Activated naive CD4-positive, alpha-beta T cell treated with anti-CD3 and anti-CD28 coated beads, Interleukin-2, amount 10 ng/mL, durations not matched to agents 7 days and 5 days (primary cell): ENCODE measurements at regions not wholly inside any gene's neighbourhood (a gene's known extent, or its start where the extent isn't known, plus 50 kb on each side); places are given as distances from the start of the nearest gene placed in this dataset.

ENCODE experiments used
- CTCF ChIA-PET: fragments of 350-600 bp; sonication (Branson Sonifier 250); formaldehyde crosslinking; loops from one replicate; lab custom pipeline; 2021; ENCODE audit warnings: antibody characterized with exemption; lab: Charles Lee
- DNase-seq: peaks from one replicate; pipeline ENCODE4 v3.0.0-alpha.2; 2020
- H3K27ac Mint-ChIP-seq: one replicate; pipeline ENCODE4 v1.8.0; 2021; ENCODE audit warnings: mild to moderate bottlenecking, moderate library complexity, mixed read lengths
- H3K27me3 Mint-ChIP-seq: one replicate; pipeline ENCODE4 v1.8.0; 2021; ENCODE audit warnings: mild to moderate bottlenecking, mixed read lengths
- H3K36me3 Mint-ChIP-seq: one replicate; pipeline ENCODE4 v1.8.0; 2021; ENCODE audit warnings: mixed read lengths
- H3K4me1 Mint-ChIP-seq: one replicate; pipeline ENCODE4 v1.8.0; 2021; ENCODE audit warnings: mixed read lengths
- H3K4me3 Mint-ChIP-seq: one replicate; pipeline ENCODE4 v1.8.0; 2021; ENCODE audit warnings: mild to moderate bottlenecking, moderate library complexity, mixed read lengths
- H3K9me3 Mint-ChIP-seq: one replicate; pipeline ENCODE4 v1.8.0; 2021; ENCODE audit warnings: mixed read lengths

DNA sequence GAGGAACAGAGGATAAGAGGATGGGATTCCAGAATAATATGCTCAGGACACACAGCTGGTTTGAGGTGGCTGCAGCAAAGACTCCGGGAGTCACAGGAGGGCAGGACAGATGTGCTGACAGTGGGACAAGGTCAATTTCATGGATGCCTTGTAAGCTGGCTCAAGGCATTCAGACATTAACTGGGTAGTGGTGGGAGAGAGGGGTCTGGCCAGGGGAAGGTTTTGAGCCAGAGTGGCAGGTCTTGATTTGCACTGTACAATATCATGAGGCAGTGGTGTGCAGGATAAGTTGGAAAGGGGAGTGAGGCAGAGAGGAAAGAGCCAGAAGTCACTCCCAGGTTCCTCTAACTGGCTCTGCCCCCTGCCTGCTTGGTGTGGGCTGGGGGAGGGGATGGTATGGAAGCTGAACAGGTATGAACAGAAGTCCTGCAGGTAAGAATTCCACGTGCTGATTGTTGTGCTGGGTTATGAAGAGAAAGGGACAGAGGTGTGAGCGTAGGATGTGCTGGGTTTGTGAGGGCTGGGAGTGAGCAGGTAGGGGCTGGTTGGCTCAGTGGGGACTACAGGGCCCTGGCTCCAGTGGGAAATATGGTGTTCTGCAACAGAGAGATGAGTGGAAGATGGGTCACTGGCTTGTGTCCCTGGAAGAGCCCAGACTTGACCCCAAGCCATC is 141.7 kb upstream of the COPS8 start:
- no peak overlapping the region for H3K27ac Mint-ChIP-seq
- no peak overlapping the region for H3K4me3 Mint-ChIP-seq
- no peak for DNase-seq
- peaks cover 3% of the 10 kb centered on the region for H3K27me3 Mint-ChIP-seq
- H3K9me3 Mint-ChIP-seq = no peaks in the 10 kb centered on the region
- H3K4me1 Mint-ChIP-seq = no peaks in the 10 kb centered on the region
- CTCF ChIA-PET = no interaction called here
- H3K36me3 Mint-ChIP-seq = no peaks in the 10 kb centered on the region

DNA sequence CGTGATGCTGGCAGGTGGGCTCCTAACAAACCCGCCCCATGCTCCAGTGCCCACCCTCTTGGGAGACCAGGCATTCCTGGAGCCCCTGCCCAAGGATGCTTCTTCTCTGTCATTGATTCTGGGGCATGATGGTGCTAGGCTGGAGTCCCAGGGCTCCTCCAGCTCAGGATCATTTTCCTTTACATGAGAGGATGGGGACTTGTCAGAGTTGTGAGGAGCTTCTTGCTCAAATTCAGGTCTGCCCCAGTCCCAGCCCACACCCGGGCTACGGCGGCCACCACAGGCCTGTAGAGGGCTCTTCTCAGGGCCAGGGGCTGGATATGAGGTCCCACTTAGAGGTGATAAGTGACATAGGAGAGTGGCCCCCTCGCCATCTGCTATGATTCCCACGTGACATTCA is 141.1 kb upstream of the COPS8 start:
- no peak overlapping the region for H3K4me3 Mint-ChIP-seq
- CTCF ChIA-PET = no interaction called here

DNA sequence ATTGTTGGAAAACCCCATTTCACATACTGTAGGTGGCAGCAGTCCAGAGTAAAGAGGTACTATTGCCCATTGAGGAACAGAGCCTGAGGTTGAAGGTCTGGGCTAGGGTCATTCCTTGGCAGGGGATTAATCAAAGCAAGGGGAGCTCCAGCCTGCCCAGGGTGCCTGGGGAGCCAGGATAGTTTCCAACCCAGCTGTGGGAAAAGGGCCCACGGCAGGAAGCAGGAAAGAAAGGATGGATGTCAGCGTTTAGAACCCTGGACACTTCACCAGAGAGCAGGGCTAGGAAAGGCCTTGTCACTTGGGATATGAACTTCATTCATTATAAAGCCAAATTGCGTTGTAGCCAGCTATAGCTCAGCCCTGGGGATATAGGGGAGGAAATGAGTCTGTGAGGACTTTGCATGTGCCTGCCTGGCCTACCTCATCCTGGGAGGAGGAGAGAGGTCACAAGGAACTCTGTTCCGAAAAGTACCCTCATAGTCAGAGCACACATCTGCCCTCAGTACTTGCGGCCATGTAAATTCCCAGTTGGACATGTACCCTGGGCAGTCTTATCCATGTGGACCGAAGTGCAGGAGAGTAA is 140.2 kb upstream of the COPS8 start:
- no peaks in the 10 kb centered on the region for H3K9me3 Mint-ChIP-seq
- no peaks in the 10 kb centered on the region for H3K4me1 Mint-ChIP-seq
- no peaks in the 10 kb centered on the region for H3K36me3 Mint-ChIP-seq
- H3K4me3 Mint-ChIP-seq = no peak overlapping the region
- DNase-seq = no peak
- peaks cover 3% of the 10 kb centered on the region for H3K27me3 Mint-ChIP-seq
- H3K27ac Mint-ChIP-seq = no peak overlapping the region
- CTCF ChIA-PET = no interaction called here

More for the DNA sequence above, 141.1 kb upstream of the COPS8 start:
- Mint-ChIP-seq H3K27ac (no peak overlapping the region), H3K36me3 (no peaks in the 10 kb centered on the region), H3K9me3 (no peaks in the 10 kb centered on the region), H3K27me3 (peaks cover 3% of the 10 kb centered on the region), H3K4me1 (no peaks in the 10 kb centered on the region)
- no peak for DNase-seq

DNA sequence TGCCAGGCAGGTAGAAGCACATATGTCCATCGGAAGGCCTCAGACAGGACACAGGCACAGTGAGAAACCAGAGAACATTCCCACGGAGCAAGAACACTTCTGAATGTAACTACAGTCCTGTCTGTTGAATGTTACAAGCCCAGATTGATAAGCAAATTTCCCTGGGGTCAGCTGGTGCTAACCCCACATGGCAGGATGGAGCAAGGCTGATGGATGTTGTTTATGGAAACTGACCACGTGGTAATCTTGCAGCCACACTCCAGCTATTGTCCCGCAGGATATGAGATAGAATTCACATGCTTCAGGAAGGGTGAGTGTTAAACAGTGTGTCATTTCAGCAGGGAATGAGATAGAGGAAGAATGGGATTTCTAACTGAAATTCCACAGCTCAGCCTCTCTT is 138.8 kb upstream of the COPS8 start:
- H3K4me3 Mint-ChIP-seq = no peak overlapping the region
- no peak overlapping the region for H3K27ac Mint-ChIP-seq
- no peaks in the 10 kb centered on the region for H3K4me1 Mint-ChIP-seq
- peaks cover 3% of the 10 kb centered on the region for H3K9me3 Mint-ChIP-seq
- DNase-seq = no peak
- CTCF ChIA-PET = no interaction called here
- H3K36me3 Mint-ChIP-seq = no peaks in the 10 kb centered on the region
- H3K27me3 Mint-ChIP-seq = peaks cover 3% of the 10 kb centered on the region

DNA sequence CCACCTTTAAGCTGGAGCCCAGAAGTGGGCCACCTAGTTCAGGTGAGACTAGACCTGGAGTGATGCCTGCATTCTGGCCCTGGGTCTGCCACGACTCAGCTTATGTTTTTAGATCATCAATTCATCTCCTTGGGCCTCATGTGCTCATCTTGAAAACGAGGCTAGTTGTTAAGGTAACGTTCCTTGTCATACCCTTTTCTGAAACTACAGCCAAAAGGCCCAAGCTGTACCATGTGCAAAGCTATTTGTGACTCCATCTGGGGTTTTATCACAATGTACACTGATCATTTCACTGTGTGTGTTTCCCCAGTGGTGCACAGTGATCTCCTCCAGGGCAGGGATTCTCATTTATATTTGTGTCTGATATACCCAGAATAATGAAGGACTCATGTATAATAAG is 138.4 kb upstream of the COPS8 start:
- H3K27ac Mint-ChIP-seq = no peak overlapping the region
- CTCF ChIA-PET = no interaction called here
- no peaks in the 10 kb centered on the region for H3K36me3 Mint-ChIP-seq
- no peaks in the 10 kb centered on the region for H3K4me1 Mint-ChIP-seq
- DNase-seq = no peak
- H3K9me3 Mint-ChIP-seq = peaks cover 5% of the 10 kb centered on the region
- H3K27me3 Mint-ChIP-seq = peaks cover 3% of the 10 kb centered on the region
- no peak overlapping the region for H3K4me3 Mint-ChIP-seq

DNA sequence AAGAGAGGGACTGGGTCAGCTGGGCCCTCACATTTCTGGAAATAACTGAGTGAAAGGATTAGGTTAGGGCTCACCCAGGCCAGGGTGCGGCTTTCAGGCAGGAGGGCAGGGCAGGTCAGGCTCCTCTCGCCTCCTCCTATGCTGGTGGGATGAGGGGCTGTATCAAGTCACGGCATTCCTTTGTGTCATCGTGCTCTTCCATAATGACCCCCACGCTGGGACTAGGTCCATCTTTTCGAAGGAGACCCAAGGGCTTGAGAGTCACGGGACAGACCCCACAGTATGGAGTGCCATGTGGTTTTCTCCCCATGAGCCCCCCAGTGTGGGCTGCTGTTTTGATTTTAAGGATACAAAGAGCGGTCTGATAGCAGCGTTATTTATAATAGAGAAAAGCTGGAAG is 137.8 kb upstream of the COPS8 start:
- DNase-seq = no peak
- Mint-ChIP-seq H3K9me3 (peaks cover 5% of the 10 kb centered on the region), H3K27me3 (peaks cover 3% of the 10 kb centered on the region), H3K27ac (no peak overlapping the region), H3K36me3 (no peaks in the 10 kb centered on the region), H3K4me3 (no peak overlapping the region), H3K4me1 (no peaks in the 10 kb centered on the region)
- CTCF ChIA-PET = no interaction called here

DNA sequence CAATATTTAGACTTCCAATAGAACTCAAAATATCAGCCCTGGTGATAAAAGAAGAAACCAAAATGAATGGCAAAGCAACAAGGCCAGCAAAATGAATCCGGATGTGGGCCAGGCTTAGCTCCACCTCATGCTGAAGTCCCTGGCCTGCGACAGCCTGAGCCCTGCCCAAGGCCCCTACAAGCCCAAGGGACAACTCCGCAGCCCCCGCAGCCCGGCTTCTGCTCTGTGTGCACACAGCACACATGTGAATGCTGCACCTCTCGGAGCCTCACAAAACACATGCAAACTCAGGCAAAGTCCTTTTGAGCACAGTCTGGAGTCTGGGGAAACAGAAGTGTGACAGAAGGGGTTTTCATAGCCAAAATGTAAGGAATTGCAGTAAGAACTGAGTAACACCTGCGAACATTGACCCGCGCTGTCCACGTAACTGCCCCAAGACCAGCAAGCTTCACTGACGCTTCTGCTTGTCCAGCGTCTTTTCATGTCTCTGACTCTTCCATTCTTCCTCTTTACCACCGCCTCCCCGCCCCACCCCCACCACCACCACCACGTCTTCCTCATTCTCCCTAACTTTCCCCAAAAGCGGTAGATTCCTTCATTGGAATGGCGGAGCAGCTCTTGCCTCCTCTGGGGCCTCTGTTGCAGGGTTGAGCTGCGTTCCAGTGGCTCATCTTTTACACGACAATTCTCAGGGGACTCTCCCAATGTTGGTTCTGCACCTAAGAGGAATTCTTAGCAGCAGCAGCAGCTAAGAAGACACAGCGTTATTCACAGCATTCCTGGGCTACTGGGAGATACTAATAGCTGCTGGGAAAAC is 136.4 kb upstream of the COPS8 start:
- Mint-ChIP-seq H3K4me1 (no peaks in the 10 kb centered on the region), H3K9me3 (peaks cover 5% of the 10 kb centered on the region), H3K4me3 (no peak overlapping the region), H3K27me3 (peaks cover under 1% of the 10 kb centered on the region), H3K36me3 (no peaks in the 10 kb centered on the region), H3K27ac (no peak overlapping the region)
- DNase-seq = no peak
- CTCF ChIA-PET = no interaction called here

DNA sequence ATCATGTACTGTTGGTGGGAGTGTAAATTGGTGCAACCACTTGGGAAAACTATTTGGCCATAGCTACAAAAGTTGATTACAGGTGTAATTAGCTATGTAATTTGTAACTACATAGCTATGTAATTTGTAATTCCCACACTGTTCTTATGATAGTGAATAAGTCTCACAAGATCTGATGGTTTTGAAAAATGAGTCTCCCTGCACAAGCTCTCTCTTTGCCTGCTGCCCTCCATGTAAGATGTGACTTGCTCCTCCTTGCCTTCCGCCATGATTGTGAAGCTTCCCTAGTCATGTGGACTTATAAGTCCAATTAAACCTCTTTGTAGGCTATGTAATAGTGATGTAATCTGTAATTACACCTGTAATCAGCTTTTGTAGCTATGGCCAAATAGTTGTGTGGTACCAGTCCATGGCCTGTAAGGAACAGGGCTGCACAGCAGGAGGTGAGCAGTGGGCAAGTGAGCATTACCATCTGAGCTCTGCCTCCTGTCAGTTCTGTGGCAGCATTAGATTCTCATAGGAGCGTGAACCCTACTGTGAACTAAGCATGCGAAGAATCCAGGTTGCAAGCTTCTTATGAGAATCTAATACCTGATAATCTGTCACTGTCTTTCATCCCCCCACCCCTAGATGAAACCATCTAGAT is 133.7 kb upstream of the COPS8 start:
- Mint-ChIP-seq H3K27ac (no peak overlapping the region), H3K4me1 (peaks cover 6% of the 10 kb centered on the region), H3K4me3 (no peak overlapping the region), H3K36me3 (no peaks in the 10 kb centered on the region), H3K27me3 (peaks cover 24% of the 10 kb centered on the region), H3K9me3 (peaks cover 5% of the 10 kb centered on the region)
- DNase-seq = no peak
- CTCF ChIA-PET = no interaction called here

DNA sequence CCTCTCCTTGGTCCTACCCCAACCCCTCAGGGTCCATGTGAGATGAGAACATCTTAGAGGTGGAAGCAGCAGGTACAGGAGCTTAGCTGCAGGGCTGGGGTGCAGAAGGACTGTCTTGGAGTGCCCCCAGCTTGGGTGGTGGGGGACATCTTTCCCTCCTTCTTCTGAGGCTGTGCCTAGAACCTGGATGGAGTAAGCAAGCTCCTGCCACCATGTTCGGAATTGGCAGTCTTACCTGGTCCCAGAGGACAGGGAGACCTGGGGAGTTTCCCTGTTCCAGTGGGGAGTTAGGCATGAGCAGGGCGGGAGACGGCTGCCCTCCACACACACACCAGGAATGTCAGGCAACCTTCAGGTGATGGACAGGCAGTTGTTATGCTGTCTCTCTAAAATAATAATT is 131.0 kb upstream of the COPS8 start:
- peaks cover 28% of the 10 kb centered on the region for H3K27me3 Mint-ChIP-seq
- peaks cover 5% of the 10 kb centered on the region for H3K9me3 Mint-ChIP-seq
- CTCF ChIA-PET = no interaction called here

DNA sequence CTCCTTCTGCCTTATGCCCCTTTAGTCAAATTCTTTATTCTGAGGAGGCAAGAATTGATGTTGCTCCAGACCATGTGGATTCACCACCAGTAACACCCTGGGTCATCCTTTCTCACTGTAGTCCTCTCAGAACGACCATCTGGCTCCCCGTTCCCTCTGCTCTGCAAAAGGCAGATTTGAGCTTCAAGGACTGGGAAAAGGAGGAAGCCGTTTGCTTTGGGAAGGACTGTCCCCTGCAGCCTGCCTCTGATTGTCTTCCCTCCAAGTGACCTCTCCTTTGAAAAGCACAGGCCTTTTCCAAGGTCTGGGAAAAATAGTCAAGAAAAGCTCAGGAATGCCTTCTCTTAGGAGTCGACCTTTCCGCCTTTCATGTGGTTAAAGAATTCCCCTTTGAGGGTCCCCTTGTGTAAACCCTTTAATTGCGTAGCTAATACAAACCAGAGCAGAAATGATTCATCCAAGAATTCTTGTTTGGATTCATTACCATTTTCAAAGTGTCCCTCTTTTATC is 130.1 kb upstream of the COPS8 start:
- Mint-ChIP-seq H3K4me1 (peaks cover 6% of the 10 kb centered on the region), H3K9me3 (peaks cover 5% of the 10 kb centered on the region), H3K27ac (no peak overlapping the region), H3K4me3 (no peak overlapping the region), H3K36me3 (no peaks in the 10 kb centered on the region), H3K27me3 (peaks cover 31% of the 10 kb centered on the region)
- CTCF ChIA-PET = no interaction called here
- no peak for DNase-seq

More for the DNA sequence above, 131.0 kb upstream of the COPS8 start:
- Mint-ChIP-seq H3K4me3 (no peak overlapping the region), H3K27ac (no peak overlapping the region), H3K36me3 (no peaks in the 10 kb centered on the region), H3K4me1 (peaks cover 6% of the 10 kb centered on the region)
- DNase-seq = no peak

DNA sequence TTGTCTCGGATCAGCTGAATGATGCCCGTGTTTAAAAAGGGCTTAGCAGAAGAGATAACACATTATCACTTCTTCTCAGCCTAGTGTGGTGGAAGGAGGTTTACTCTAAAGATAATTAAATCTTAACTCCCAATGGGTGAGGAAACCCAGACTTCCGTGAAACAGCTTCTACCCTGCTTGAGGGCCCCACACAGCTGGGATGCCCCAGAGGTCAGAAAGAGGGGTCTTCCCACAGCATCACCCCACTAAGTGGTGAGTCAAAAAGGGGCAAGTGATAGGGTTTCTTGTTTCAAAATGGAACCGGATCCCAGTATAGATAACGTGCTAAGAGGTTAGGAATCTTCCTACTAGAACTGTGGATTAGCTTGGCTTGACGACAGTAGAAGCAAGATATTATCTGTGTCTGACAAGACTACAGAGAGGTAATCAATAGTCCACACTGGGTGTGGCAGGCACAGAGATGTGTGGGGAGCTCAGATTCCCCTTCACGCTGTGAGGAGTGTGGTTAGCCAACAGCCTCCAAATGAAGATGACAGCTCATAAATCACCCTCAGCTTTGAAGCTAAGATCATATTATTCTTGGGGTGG is 129.6 kb upstream of the COPS8 start:
- no peaks in the 10 kb centered on the region for H3K36me3 Mint-ChIP-seq
- H3K27me3 Mint-ChIP-seq = peaks cover 35% of the 10 kb centered on the region
- no peak for DNase-seq
- peaks cover 6% of the 10 kb centered on the region for H3K4me1 Mint-ChIP-seq
- H3K27ac Mint-ChIP-seq = no peak overlapping the region
- H3K9me3 Mint-ChIP-seq = peaks cover 5% of the 10 kb centered on the region
- no peak overlapping the region for H3K4me3 Mint-ChIP-seq
- CTCF ChIA-PET = no interaction called here

DNA sequence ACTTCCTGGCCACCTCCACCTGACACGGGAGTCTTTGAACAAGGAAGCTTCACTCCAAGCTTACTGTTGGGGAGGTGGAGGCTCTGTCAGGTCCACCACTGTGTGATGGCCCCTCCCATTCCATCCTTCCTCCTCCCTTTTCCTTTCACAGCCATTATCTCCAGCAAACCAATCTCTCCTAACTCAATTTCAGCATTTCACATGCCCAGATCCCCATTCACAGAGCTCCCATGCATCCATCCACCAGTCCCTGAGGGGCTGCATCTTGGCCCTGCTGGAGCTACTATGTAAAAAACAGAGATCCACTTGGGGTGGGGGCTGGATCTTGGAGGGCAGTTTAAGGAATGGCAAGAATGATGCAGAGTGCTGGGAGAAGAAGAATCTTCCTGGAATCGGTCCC is 129.0 kb upstream of the COPS8 start:
- Mint-ChIP-seq H3K27ac (no peak overlapping the region), H3K4me3 (no peak overlapping the region), H3K9me3 (peaks cover 3% of the 10 kb centered on the region), H3K27me3 (peaks cover 35% of the 10 kb centered on the region), H3K4me1 (peaks cover 6% of the 10 kb centered on the region), H3K36me3 (no peaks in the 10 kb centered on the region)
- no peak for DNase-seq
- CTCF ChIA-PET = no interaction called here

DNA sequence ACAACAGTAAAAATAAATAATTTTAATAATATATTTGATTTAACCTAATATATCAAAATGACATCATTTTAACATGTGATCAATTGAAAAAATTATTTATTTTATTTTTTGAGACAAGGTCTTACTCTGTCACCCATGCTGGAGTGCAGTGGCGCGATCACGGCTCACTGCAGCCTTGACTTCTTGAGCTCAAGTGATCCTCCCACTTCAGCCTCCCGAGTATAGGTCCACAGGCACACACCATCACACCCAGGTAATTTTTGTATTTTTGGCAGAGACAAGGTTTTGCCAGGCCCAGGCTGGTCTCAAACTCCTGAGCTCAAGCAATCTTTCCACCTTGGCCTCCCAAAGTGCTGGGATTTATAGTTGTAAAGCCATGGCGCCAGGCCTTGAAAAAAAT is 126.7 kb upstream of the COPS8 start:
- peaks cover 35% of the 10 kb centered on the region for H3K27me3 Mint-ChIP-seq

DNA sequence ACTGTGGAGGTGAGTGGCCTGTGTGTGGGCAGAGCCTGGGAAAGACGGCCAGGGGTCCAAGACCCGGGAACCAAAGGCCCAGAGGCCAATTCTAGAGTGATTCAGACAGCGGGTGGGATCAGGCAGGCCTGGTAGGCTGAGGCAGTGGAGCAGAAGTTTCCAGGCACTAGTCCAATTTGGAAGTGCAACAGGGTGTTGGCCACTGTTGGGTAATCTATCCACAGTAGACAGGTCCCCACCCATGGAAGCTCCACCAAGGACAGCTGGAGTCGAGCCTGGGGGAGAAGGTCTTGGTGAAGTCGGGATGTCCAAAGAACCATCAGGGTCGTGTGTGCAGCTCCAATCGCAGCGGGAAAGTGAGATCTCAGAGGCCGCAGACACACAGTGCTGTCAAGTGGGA is 125.8 kb upstream of the COPS8 start:
- Mint-ChIP-seq H3K27ac (no peak overlapping the region), H3K27me3 (peaks cover 29% of the 10 kb centered on the region), H3K9me3 (no peaks in the 10 kb centered on the region), H3K36me3 (no peaks in the 10 kb centered on the region), H3K4me3 (no peak overlapping the region), H3K4me1 (peaks cover 6% of the 10 kb centered on the region)
- DNase-seq = no peak
- CTCF ChIA-PET = no interaction called here

More for the DNA sequence above, 126.7 kb upstream of the COPS8 start:
- CTCF ChIA-PET = no interaction called here
- DNase-seq = no peak
- Mint-ChIP-seq H3K9me3 (no peaks in the 10 kb centered on the region), H3K27ac (no peak overlapping the region), H3K4me3 (no peak overlapping the region), H3K4me1 (peaks cover 6% of the 10 kb centered on the region), H3K36me3 (no peaks in the 10 kb centered on the region)
